Uterus (tissue), 3 donors: ENCODE measurements at regions not wholly inside any gene's neighbourhood (a gene's known extent, or its start where the extent isn't known, plus 50 kb on each side); places are given as distances from the start of the nearest gene placed in this dataset.
"Not testable (repeated sequence)": the region's sequence is repeated elsewhere in the genome, so short reads cannot be mapped to it uniquely, and the experiment has no call there.

ENCODE experiments used
- DNase-seq, 2 donors: peaks; one replicate each; pipeline ENCODE4 v3.0.0-alpha.2; 2019 to 2020
- H3K27ac ChIP-seq, 2 donors: fragments of 200-600 bp; sonication (generic); 1 replicate in 1 of 2; 2 replicates in 1 of 2; pipeline ENCODE4 v1.5.1; 2016 to 2018
- H3K27me3 ChIP-seq, 2 donors: fragments of 200-600 bp; sonication (generic); one replicate each; pipeline ENCODE4 v1.5.1; 2018 to 2019; ENCODE audit warnings: control low read depth in 1 of 2
- H3K36me3 ChIP-seq, 2 donors: fragments of 200-600 bp; sonication (generic); one replicate each; pipeline ENCODE4 v1.5.1; 2019; ENCODE audit warnings: control low read depth in 1 of 2
- H3K4me1 ChIP-seq, 2 donors: fragments of 200-600 bp; sonication (generic); one replicate each; pipeline ENCODE4 v1.5.1; 2018 to 2019; ENCODE audit warnings: control low read depth in 1 of 2
- H3K4me3 ChIP-seq, 2 donors: fragments of 200-600 bp; sonication (generic); 1 replicate in 1 of 2; 2 replicates in 1 of 2; pipeline ENCODE4 v1.5.1; 2018 to 2019; ENCODE audit warnings: mild to moderate bottlenecking in 1 of 2
- H3K9me3 ChIP-seq, 2 donors: fragments of 200-600 bp; sonication (generic); one replicate each; pipeline ENCODE4 v1.5.1; 2019; ENCODE audit warnings: control low read depth in 1 of 2
- CTCF ChIP-seq, 4 experiments: fragments of 200-600 bp in 2 of 4; fragments of 450-650 bp in 2 of 4; sonication (generic) in 2 of 4; IDR thresholded peaks; one replicate each; pipeline ENCODE4 v1.5.1; 2016 to 2019; ENCODE audit warnings: antibody characterized with exemption in 4 of 4, mild to moderate bottlenecking in 2 of 4, moderate library complexity in 1 of 4
- POLR2A ChIP-seq, 2 donors: fragments of 450-650 bp; IDR thresholded peaks; one replicate each; pipeline ENCODE4 v1.6.1; 2016; ENCODE audit warnings: antibody characterized with exemption in 2 of 2, mild to moderate bottlenecking in 1 of 2, moderate library complexity in 1 of 2
- intact Hi-C: fragments of 100-400 bp; cut with DNase I; formaldehyde crosslinking; loops from one replicate; pipeline ENCODE4 v1.15.1; 2023; ENCODE audit warnings: low total_unique reads
- donor health status: DM: yes; HTN: yes; CAD: no.

GRCh38 chr20:12849225-12849910 lies 159.4 kb upstream of the SPTLC3 start:
- Histone ChIP-seq H3K27me3 (no peaks in the 10 kb centered on the region), H3K27ac (no peak overlapping the region), H3K9me3 (no peaks in the 10 kb centered on the region), H3K4me1 (no peaks in the 10 kb centered on the region), H3K36me3 (no peaks in the 10 kb centered on the region), H3K4me3 (no peak overlapping the region)
- intact Hi-C loops, result no loop called here
- no peak for DNase-seq
- no peak for TF ChIP-seq CTCF (IDR thresholded peaks at IDR 0.05)
- no peak for TF ChIP-seq POLR2A (IDR thresholded peaks at IDR 0.05)

- H3K9me3 ChIP-seq, intact Hi-C loops, H3K27me3 ChIP-seq, H3K27ac ChIP-seq, DNase-seq, H3K4me1 ChIP-seq, H3K4me3 ChIP-seq, H3K36me3 ChIP-seq: not testable (repeated sequence)
These were observed 151.1 kb upstream of the SPTLC3 start for GRCh38 chr20:12857643-12858042.

- no peak for DNase-seq
- H3K27me3 ChIP-seq, result no peaks in the 10 kb centered on the region
- intact Hi-C loops, result no loop called here
- no peaks in the 10 kb centered on the region for H3K4me1 ChIP-seq
- H3K9me3 ChIP-seq, result no peaks in the 10 kb centered on the region
- TF ChIP-seq CTCF (IDR thresholded peaks at IDR 0.05) (no peak), POLR2A (IDR thresholded peaks at IDR 0.05) (no peak)
- H3K27ac ChIP-seq, result no peak overlapping the region
- H3K4me3 ChIP-seq, result no peak overlapping the region
- H3K36me3 ChIP-seq, result no peaks in the 10 kb centered on the region
These were observed 148.0 kb upstream of the SPTLC3 start for GRCh38 chr20:12860619-12861247.

- no peak for DNase-seq
- intact Hi-C loops, result no loop called here
- no peak overlapping the region for H3K27ac ChIP-seq
- H3K4me1 ChIP-seq, result no peaks in the 10 kb centered on the region
- no peaks in the 10 kb centered on the region for H3K36me3 ChIP-seq
- TF ChIP-seq POLR2A (IDR thresholded peaks at IDR 0.05), result no peak
- no peak for TF ChIP-seq CTCF (IDR thresholded peaks at IDR 0.05)
- H3K27me3 ChIP-seq, result no peaks in the 10 kb centered on the region
- no peak overlapping the region for H3K4me3 ChIP-seq
- no peaks in the 10 kb centered on the region for H3K9me3 ChIP-seq
These were observed 139.1 kb upstream of the SPTLC3 start for GRCh38 chr20:12869669-12870068.

DNA sequence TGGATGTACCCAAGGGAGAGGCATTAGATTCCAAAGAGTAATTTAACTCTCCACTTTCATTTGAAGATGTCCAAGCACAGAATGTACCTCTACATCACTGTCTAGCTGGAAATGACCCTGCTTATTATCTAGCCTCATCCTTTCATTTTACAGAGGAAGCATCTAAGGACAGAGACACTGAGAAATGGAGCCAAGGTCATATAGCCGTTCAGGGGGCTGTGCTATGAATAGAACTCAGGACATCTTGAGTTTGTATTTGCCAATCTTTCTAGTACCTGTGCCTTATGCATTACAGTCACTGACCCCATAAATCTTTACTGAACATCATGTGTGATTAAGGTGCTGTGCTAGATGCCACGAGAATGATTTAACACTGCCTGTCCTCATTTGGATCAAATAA lies 138.2 kb upstream of the SPTLC3 start:
- TF ChIP-seq POLR2A (IDR thresholded peaks at IDR 0.05) (no peak), CTCF (IDR thresholded peaks at IDR 0.05) (no peak)

More for the DNA sequence above, 138.2 kb upstream of the SPTLC3 start:
- Histone ChIP-seq H3K4me1 (no peaks in the 10 kb centered on the region), H3K9me3 (no peaks in the 10 kb centered on the region), H3K27me3 (no peaks in the 10 kb centered on the region), H3K4me3 (no peak overlapping the region), H3K36me3 (no peaks in the 10 kb centered on the region), H3K27ac (no peak overlapping the region)
- no peak for DNase-seq
- intact Hi-C loops, result no loop called here
